Occipital lobe (tissue), 1 donor: ENCODE measurements at regions not wholly inside any gene's neighbourhood (a gene's known extent, or its start where the extent isn't known, plus 50 kb on each side); places are given as distances from the start of the nearest gene placed in this dataset.
"Not testable (repeated sequence)": the region's sequence is repeated elsewhere in the genome, so short reads cannot be mapped to it uniquely, and the experiment has no call there.

Experiments used
- DNase-seq: peaks from one replicate; lab custom pipeline; 2025; lab: John Stamatoyannopoulos, UW

DNA sequence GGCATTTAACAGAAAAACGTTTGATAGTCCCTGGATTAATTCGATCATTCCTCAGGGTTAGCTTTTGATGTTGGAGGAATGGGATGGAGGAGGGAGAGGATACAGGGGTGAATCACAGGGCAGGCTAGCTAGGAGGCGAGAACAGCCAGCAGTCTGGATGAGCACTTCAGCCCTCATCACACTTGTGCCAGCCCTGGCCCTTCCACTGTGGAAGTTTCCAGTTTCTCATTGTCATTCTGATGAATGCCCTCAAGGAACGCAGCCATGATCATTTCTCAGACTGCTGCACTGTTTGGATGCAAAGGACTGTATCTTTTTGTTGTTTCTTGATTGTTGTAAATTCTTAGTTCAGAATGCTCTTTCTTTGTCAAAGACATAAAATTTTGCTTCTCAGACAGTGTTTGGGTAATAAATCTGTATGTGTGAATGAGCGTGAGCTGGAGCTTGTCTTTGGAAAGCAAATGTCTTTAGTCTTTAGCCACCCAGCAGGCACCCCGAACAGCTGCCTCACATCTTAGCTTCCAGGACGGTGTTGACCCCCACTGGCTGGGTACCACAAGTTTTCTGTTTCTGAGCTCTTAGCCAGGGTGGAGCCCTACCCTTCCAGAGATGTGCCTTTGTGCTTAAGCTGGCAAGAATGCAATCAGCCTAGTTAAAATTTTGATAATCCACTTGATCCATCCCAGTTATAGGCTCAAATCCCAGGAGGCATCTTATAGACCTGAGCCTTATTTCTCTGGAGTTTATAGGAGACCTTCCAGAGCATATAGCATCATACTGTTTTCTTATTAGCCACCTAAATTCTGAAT, 121.1 kb downstream of the PDCD6IP start:
- DNase-seq: no peak

DNA sequence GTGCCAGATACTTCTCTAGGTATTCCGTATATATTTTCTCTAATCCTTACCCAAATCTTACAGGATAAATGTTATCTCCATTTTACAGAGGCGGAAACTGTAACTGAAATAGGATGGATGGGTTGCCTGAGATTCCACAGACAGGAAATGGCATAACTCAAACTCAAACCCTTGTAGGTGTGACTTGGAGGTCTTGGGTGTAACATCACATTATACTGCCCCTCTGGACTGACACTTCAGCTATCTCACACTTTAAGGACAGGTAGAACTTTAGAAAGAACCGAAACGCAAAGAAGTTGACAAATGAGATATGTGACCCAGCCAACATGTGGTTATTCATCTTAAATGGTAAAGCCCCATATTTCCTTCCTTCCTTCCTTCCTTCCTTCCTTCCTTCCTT, 122.1 kb downstream of the PDCD6IP start:
- no peak for DNase-seq

DNA sequence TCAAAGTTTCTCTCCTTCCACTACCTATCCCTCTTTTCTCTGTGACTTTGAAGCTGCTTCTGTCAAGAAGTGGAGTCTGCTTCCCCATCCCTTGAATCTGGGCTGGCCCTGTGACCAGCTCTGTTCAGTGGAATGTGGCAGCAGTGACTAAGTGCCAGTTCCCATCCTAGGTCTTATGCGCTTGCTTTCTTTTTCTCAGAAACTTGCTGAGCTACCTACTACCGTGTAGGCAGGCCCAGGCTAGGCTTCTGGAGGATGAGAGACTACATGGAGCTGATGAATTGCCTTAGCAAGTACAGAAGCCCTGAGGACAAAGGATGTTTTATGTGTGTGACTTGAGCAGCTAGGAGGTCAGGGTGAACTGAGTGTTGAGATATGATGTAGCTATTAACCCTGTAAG, 123.2 kb downstream of the PDCD6IP start:
- DNase-seq: no peak

DNA sequence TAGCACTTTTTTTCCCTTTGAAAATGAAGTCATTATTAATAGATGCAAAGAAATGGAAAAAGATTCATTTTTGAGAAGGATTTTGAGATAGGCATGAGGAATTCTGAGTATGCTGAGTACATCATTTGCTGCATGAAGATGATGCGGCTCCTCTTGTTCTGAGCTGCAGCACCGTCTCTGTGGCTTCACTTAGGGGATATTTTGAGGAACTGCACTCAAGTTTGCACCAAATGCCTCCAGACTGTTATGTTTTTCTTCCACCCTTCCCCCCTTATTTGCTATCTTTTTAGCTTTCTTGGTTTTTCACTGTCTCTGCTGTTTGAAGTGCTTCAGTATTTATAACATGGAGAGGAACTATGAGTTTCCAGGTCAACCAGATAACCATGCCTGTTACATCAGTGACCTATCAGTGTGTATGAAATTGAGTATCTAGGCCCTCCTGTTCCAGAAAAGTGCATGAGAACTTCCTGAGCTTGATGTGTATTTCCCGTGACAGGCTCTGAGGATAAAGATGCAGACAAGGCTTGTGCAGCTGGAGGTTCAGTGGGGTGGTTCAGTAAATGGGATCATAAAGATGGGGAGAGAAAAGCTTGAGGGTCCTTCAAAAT, 128.7 kb downstream of the PDCD6IP start:
- no peak for DNase-seq

DNA sequence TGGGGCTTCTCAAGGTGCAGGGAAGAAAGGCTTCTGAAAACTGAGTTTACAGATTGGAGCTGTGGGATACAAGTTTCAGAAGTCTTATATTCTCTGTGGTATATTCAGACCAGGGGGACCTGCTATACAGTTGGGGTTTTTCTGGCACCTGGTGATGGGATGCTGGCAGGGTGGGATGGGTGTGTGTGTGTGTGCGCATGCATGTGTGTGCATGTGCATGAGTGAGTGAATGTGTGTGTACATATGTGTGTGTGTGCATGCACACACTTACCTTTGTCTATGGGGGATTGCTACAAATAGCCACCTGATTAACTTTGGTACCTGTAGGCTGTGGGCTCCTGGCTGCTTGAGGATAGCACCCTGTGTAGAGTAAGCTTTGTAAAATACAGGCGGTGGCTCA, 131.4 kb downstream of the PDCD6IP start:
- DNase-seq: no peak

DNA sequence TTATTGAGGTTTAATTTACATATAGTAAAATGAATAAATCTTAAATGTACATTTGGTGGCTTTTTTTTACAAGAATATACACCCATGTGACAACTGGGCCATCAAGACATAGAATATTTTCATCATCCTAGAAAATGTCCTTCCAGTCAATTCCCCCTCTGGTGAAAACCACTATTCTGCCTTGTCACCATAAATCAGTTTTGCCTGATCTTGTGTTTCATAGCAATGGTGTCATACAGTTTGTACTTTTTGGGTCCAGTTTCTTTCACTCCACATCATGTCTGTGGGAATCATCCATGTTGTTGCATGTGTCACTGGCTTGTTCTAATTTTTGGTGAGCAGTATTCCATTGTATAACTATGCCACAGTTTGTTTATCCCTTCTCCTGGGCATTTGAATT, 133.1 kb downstream of the PDCD6IP start:
- no peak for DNase-seq

DNA sequence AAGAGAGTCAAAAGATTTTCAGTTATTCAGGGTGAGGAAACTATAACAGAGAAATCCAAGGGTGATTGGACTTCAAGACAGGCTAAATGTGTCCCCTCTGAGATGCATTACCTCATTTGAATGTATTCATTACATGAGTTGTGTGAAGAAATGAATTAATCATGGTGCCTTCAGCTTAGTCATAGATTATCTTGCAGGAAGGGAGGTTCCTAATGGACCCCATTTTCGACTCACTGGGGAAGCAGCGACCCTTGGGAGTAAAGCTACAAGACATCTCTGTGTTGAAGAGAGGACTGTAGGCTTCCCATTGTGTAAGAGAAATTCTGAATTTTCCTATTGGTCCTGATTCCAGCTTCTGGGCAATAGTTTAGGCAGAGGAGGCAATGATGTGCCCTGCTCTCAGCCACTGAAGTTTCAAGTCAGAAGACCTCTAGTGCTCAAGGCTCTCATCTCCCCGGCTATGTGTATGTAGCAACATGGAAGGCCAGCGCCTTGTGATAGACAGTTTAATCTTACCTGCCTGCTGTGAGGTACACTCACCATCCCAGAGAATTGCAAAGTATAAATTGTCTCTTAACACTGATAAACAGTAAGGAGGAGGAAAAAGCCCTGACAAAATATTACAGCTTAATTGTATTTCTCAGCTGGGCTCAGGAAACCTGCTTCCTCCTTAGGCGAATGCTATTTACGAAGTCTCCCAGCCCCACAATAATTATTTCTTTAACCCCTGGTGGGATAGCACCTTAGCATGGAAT, 133.8 kb downstream of the PDCD6IP start:
- DNase-seq: no peak

DNA sequence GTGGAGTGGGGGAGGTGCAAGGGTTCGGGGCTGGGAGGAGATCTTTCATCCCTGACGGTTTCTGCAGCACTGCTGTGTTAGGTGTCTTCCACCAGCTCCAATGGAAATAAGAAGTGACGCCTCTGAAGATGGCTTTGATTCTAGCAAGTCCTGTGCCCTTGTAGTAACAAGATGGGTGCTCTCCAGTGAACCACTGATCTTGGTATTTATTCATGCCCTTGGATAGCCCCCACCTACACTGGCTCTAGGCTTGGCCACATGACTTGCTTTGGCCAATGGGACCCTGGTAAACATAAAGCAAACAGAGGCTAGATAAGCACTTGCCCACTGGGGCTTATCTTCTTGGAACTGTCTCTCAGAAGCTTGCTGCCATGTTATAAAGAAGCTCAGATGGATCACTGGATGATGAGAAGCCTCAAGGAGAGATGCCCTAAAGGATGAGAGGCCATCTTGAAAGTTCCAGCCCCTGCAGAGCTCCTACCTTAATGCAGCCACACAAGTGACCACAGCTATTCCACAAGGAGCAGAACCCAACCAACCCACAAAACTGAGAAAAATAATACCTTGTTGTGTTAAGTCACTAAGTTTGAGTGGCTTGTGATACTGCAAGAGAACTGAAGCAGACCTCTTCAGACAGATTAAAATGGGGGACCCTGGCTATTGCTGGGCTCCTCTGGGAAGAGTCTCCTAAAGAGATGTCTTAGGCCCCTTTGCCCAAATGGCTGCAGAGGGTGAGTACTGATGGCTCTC, 137.9 kb downstream of the PDCD6IP start:
- no peak for DNase-seq

DNA sequence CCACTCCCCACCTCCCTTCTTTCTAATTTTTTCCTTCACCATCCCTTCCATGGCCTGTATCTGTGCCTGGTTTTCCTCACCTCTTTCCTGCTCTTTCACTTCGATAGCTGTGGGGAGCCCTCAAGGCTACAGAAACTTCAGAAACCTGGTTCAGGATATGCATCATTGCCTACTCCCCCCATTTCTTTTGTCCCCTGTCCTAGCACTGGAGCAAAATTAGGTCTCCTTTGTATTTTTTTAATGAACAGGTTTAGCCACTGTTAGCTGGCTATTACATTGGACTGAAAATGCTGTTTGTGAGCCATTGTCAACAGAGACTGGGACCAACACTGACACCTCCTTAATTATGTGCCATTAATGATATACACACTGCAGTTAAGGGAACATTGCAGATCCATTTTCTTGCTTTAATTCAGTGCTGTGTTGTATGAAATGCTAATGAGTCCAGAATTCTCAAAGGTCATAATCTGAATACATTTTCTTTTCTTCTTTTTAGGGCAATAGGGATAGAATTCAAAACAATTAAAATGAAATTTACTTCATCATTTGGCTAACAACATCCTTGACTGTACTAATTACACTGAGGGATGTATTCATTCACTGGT, 138.6 kb downstream of the PDCD6IP start:
- no peak for DNase-seq

DNA sequence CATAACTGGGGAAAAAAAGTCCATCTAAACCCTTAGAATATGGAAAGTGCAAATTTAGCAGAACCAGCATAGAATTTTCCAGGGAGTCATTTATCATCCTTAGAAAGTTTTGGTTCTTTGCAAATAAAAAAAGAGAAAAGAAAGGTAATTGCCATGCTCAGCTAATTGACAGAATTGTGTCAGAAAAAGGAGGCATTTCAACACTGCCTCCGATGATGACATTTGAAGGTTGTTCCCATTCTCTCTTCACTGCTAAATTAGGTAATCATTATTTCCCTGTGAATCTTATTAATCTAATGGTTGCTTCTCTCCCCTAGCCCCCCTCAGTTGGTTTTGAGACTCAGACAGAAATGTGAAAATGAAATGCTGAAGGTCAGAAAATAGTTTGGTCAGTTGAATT, 139.2 kb downstream of the PDCD6IP start:
- DNase-seq: no peak

DNA sequence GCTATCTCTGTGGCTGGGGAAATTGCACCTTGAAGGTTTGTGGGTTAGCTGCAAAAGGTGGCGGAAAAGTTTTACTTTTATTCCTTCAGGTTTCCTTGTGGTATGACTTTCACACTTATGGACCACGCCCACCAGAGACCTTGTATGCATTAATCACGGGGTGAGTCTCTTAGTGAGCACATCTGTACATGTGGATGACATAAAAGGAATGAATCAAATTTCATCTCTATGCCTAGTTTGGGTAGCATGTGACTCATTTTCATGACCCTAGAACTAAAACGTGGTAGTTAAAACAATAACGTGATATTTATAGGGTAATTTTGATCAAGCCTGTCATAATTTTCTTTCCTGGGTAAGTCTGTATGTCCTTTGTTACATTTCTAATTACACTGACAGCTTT, 141.7 kb downstream of the PDCD6IP start:
- no peak for DNase-seq

DNA sequence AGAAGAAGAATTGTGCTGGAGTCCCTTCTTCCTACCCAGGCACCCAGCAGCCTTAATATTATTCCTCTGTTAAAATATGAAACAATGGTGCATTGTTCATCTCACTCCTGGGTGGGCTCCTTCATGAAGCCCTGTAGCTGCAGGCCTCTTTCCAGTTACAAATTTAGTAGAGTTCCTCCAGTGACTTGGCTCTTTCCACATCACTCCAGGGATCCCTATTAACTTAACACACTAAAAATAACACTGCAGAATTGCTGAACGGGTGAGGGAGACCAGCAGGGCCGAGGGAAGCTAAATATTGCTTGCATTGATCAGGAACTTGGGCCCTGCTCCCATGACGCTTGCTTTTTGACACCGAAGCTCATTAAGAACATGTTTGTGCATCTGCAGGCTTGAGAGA, 142.3 kb downstream of the PDCD6IP start:
- DNase-seq: no peak

DNA sequence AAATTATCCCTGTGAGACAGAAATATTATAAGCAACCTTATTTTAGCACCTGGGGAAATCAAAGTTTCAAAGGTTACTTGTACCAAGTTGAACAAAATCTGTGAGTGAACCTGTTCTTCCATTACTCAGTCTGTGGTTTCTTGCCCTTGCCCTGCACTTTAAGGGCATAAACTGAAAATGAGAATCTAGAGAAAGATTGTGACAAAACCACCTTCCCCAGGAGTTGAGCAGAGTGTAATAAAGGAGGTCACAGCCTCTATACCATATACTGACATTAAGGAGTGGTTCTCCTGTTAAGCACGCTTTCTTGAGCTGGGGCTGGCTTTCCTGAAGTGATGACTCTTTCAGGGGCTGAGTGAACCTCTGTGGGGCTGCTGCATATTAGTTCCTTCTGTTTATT, 143.4 kb downstream of the PDCD6IP start:
- DNase-seq: no peak

DNA sequence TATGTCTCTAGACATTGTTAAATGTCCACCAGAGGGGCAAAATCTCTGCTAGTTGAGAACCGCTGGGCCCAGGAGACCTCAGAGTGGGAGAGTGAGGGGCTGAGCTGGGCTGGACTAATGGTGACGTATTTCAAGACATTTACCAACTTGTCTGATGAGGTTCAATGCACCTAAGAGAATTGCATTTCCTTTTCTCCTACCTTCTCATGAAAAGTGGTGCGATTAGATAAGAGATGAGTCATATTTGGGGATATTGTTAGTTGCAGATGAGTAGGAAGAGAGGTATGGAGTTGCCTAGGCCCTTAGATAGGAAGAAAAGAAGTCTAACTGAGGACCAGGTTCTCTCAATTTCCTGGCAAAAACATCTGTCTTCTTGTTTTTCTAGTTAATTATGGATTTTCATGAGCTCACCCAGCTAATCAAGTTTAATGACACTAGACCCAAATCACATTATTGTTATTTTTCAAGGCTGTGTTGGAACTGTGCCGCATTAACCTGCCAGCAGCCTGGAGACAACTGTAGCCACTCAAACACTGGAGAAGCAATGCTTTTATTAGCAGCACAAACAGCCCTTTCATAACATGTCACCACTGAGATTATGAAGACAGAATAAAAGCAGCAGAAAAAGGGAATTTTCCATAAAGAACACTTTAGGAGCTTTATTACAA, 144.2 kb downstream of the PDCD6IP start:
- DNase-seq: no peak

DNA sequence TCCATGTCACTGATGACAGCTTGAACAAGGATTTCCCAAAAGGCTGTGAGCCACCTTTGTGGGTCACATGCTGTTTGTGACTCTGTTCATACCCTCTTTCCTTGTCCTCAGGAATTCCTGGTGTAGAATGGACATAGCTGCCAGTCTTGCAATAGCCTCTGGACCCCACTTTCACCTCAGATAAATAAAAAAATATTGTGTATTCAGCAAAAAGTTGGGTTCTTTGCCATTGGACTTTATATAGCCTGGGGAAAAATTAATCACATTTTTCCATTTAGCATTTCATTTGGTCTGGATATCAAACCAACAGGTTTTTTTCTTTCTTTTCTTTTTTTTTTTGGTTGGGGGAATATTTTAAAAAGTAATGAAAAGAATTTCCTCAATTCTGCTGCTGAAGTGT, 144.8 kb downstream of the PDCD6IP start:
- no peak for DNase-seq

DNA sequence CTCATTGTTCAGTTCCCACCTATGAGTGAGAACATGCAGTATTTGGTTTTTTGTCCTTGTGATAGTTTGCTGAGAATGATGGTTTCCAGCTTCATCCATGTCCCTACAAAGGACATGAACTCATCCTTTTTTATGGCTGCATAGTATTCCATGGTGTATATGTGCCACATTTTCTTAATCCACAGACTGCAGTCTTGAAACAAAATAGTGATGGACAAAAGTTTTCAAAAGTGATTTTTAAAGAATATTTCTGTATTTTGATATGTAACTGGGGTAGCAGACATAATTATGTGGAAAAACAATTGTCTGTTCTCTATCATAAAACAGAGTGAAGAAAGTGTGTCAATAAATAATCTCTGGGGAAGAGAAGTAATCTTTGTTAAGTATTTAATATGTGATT, 148.2 kb downstream of the PDCD6IP start:
- not testable (repeated sequence) for DNase-seq

DNA sequence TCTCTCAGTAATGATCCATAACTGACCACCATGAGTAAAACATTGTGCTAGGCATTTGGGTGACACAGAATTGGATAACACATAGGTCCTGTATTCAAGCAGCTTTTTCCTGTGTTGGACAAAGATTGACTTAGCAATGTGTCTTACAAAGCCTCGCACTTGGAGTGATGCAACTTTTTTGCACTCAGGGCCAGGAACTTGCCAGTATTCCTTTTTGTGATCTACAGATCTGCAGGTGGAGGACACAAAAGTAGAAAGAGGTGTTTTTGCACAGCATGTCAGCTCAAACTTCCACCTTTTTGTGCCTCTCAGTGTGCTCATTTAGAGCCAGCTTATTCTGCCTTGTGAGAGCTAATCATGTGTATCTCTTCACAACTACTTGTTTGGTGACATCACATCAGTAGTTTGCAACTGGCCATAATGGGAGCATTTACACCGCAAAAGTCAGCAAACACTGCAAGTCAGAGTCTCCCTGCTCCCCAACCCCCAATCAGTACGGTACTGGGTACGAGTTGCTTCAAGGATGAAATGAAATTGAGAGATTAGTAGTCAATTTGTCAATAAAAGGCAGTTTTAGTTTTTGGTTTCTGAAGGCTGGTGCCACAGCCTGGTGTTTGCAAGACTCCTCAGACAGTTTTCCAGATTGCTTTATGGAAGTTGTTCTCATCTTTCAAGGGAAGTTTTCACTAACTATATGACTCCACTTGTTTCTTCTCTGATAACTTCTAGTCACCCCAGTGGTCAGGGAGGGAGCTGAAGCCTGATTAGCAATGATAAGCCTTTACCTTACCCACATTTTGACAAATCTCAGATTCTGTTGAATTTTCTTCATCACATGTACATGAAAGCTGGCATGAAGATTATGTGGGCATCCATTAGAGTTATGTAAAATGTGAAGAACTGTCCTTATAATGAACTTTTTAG, 149.1 kb downstream of the PDCD6IP start:
- no peak for DNase-seq

DNA sequence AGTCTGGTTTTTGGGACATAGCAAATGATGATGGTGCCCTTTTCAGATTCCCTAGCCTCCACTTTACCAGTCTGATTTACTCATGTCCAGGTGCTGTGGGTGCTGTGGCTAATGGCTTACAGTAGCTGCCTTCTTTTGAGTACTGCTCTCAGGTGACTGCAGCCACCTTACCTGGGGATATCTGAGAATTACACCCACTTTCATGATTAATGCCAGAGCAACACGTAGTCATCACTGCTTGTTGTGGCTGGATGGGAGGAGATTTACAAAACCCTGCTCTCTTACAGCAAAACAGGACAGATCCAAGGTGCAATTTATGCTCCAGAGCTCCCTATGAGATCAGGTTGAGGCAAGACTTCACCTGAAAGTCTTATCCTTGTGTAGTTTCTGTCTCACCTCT, 150.6 kb downstream of the PDCD6IP start:
- no peak for DNase-seq

DNA sequence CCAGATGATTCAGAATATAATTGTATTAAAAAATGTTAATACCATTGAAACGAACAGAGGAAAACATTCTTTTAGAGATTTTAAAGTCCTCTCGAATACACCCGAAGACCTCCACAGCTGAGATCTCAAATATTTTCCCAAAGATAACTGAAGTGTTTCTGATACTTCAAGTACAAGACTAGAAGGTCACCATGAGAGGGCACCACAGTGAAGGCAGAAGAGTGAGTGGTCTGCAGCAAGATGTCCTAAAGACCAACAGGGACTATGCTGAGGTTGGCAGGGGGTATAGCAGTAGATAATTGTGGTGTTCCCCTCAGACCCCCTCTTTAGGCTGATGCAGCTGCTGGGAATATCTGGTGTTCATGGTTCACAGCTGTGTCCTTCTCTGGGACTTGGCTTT, 156.5 kb downstream of the PDCD6IP start:
- no peak for DNase-seq

DNA sequence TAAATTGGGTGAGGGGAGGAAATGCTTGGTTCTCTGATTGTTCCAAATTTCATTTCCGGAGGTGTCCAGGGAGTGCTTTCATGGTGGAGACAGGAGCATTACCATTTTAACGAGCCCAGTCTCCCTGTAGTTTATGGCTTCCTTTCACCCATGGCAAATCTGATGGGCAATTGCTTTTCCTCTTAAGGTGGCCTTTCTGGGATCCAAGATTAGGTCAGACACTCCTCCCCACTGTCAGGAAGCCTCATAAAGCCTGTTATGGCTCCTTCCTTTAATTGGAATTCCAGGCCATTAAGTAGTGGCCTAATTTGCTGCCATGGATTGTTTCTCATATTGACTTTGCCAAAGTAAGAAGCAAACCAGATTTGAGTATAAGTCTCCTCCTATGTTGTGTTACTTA, 157.8 kb downstream of the PDCD6IP start:
- no peak for DNase-seq
